NCI-H526 (cell line): ENCODE measurements at regions not wholly inside any gene's neighbourhood (a gene's known extent, or its start where the extent isn't known, plus 50 kb on each side); places are given as distances from the start of the nearest gene placed in this dataset.
A peak's percentile ranks its signal among the peaks of the same experiment; 100 is the strongest.

Source experiments
- DNase-seq, 2 experiments: peaks; one replicate each; lab custom pipeline; 2025; lab: John Stamatoyannopoulos, UW

DNA sequence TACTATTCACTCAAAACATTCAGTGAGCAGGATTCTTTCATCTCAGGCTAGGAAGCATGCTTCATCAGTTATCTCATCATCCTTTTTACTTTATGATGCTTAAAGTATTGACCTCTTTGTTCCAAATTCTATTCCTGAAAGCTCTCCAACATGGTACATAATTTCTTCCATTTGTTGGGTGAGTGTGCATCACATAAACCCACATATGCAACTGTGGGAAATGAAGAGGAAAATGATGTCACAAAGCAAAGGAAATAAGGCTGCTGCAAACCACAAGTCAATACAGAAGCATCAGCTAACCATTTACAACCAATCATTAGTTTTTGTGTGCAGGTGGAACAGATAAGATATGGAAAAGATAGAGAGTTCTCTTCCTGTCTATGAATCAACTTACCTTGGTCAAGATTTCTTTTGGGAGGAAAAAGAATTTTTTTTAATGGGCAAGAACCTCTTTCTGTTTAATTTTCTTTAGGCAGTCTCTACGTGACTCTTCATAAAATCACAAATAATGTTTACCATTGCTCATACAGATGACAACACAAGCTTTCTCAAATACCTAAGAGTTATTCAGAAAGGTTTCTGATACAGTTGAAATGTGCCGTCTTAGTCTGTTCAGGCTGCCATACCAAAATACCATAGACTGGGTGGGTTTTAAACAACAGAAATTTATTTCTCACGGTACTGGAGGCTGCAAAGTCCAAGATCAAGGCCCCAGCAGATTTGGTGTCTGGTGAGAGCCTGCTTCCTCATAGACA is 259.9 kb downstream of the ADGRG6 start:
- DNase-seq: no peak

DNA sequence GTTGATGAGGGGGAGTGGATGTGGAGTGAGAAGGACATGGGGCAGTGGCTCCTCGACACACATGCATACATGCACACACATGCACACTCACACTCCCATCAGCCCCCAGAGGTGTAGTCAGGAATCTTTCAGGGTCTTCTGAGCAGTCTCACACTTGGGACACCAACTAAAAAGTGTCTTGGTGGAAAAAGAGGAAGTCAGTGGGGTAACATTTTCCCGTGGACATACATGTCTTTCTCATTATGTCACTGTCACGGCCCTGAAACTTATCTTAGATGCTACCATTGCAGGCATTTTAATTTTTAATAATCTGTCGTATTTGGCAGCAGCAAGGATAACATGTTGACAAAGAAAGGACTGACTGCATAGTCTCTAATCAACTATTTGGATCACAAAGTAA is 261.1 kb downstream of the ADGRG6 start:
- no peak for DNase-seq

GRCh38 chr6:142566628-142567396 is 265.0 kb downstream of the ADGRG6 start:
- peak; percentile 54 to 63 for DNase-seq

GRCh38 chr6:142567461-142567860 is 265.7 kb downstream of the ADGRG6 start:
- DNase-seq: no peak

- DNase-seq: no peak
Measured at GRCh38 chr6:142568857-142569597, 267.2 kb downstream of the ADGRG6 start.

DNA sequence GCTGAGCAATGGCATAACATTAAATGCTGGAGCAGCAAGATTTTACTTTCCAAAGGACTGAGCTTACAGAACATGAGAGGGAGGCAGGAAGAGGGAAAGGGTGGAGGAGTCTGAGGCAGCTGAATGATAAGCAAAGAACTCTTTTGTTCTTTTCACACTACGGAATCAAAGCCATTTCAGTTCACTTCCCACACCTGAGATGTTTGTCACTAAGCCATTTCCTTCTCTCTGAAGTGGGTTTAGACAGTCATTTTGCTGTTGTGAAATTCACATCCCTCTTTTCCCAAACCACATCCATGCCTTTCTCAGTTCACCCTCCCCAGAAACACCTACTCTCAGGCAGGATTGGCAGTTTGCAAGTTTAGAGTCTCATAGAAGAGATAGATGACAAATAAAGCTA is 267.9 kb downstream of the ADGRG6 start:
- no peak for DNase-seq

DNA sequence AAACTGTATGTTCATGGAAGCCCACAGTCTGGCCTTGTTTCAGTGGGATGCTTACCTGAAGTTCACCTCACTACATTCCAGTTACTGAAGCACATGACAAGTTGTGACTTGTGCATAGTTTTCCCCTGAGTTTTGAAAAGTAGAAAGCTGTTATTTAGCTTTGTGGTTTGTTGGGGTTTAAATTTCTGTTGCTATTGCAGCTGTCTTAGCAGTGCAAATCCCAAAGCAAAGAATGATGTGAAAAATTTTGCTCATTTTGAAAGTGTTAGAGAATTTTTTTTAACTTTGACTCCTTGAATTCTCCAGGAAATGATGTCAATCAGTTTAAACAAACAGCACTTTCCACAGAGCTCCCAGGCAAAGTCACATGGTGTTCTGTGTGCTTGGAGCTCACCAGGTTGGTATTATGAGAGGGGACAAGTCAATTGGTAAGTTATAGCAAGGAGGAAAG is 268.4 kb downstream of the ADGRG6 start:
- no peak for DNase-seq

DNA sequence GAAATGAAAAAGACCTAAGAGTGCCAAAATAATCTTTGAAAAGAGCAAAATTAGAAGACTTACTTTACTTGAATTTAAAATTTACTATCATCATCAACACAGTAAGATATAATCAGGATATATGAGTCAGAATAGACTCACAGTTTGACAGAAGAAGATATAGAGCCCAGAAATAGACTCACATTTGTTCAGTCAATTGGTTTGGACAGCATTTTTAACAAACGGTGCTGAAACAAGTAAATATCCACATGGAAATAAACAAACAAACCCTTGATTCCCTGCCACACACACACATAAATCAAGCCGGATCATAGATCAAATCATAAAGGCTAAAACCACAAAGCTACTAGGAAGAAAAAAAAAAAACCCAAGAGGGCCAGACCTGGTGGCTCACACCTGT is 291.1 kb downstream of the ADGRG6 start:
- DNase-seq: no peak

GRCh38 chr6:142597836-142598235 is 296.0 kb downstream of the ADGRG6 start:
- DNase-seq: no peak

DNA sequence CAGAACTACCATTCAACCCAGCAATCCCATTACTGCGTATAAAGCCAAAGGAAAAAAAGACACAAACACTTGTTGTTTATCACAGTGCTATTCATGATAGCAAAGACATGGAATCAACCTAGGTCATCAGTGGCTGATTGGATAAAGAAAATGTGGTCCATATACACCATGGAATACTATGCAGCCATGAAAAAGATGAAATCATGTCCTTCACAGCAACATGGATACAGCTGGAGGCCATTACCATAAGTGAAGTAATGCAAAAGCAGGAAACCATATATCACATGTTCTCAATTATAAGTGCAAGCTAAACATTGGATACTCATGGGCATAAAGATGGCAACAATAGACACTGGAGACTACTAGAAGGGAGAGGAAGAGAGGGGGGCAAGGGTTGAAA is 299.6 kb downstream of the ADGRG6 start:
- no peak for DNase-seq

- DNase-seq: no peak
Measured at GRCh38 chr6:142602972-142603371, 301.2 kb downstream of the ADGRG6 start.

GRCh38 chr6:142605922-142606485 is 304.2 kb downstream of the ADGRG6 start:
- DNase-seq: no peak

GRCh38 chr6:142612956-142613355 is 311.1 kb downstream of the ADGRG6 start:
- DNase-seq: no peak

DNA sequence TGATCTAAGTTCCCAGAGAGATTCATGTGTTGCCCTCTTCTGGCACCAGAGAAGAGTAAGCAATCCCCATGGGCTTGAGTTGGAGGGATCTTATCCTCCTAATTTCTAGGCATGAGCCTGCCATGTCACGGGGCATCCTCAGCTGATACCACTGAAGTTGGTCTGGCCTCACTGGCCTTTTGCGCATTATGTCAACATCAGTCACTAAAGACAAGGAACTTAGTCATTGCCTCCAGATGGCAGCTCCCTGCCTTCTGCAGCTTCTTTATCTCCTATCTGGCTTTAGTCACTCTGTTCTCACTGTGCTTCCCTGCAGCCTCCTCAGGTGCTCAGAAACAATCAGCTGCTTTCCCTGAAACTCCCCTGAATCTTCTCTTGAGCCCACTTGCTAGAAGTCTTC is 312.2 kb downstream of the ADGRG6 start:
- no peak for DNase-seq

- no peak for DNase-seq
Measured at GRCh38 chr6:142617158-142617557, 315.4 kb downstream of the ADGRG6 start.

GRCh38 chr6:142621822-142622221 is 320.0 kb downstream of the ADGRG6 start:
- DNase-seq: no peak

GRCh38 chr6:142624978-142625715 is 319.8 kb downstream of the HIVEP2 start:
- DNase-seq: no peak

DNA sequence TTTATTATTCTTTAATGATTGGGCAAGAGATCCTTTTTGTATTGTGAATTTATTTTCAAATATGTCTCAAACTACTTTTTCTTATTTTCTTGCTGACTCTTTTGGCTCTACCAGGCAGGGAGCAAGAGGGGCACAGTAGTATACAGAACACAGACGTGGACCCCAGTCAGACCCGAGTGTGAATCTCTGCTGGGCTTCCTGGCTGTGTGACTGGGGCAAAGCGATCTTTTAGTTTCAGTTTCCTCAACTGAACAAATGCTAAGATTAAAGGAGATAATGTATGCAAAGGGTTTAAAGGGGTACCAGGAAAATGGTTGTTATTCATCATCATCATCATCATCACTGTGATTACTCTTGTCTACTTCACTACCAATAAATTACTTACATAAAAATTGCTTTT is 317.5 kb downstream of the HIVEP2 start:
- DNase-seq: no peak

DNA sequence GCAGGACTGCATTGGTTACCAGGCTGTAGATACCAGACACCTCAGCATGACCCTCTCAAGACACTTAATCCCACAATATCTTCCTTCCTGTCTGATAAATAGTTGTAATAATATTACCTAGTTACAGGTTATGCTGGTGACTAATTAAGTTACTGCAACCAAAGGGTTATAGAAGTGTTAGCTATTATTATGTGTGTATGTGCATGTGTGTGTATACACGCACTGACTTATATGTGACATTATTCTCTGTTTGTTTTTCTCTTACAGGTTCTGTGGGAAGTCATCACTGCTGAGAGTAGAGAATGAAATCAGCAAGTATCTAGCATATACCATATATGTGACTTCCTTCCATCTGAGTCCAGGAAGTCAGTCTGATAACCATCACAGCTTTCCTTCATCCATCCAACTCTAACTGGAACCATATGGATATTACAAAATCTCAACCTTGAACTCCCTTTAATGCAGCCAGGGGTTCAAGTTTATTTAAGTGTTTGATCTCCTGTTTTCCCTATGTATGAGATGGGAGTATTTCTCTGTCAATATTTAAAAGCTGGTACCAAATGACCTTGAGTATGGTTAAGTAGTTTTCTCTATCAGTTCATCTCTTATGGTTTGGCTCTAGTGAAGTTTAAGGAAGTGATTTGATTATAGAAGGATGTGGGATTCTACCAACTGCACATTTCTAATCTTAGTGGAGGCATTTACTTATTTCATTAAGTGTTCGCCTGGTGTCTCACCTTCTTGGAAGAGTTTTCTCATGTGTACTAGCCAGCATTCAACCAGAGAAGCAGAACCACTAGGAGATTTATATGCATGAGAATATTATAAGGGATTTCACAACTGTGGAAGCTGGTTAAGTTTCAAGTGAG is 313.2 kb downstream of the HIVEP2 start:
- DNase-seq: no peak

DNA sequence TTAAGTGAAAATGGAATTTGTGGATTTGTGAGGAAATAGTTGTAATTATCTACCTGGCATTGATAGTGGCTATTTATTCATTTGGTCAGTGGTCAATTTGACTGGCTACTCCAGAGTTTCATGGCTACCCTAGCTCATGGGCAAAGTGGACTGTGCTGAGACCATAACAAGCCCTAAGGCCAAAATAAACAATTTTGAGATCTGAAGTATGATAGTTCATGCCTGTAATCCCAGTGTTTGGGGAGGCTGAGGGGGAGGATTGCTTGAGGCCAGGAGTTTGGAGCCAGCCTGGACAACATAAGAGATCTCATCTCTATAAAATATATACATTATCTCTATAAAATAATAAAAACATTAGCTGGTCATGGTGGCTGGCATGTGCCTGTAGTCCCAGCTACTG is 311.7 kb downstream of the HIVEP2 start:
- no peak for DNase-seq

DNA sequence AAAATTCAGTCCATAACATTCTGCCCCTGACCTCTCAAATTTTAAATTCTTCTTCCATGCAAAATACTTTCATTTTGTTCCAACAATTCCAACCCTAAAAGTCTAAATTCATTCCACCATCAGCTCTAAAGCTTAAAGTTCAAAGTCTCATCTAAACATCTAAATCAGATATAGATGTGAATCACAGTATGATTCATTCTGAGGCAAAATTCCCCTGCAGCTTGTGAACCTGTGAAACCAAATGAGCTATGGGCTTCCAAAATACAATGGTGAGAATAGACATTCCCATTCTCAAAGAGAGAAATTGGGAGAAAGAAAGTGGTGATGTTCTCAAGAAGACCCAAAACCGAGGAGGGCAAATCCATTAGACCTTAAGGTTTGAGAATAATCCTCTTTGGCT is 309.8 kb downstream of the HIVEP2 start:
- no peak for DNase-seq
